Activated CD4-positive, CD25-positive, alpha-beta regulatory T cell treated with anti-CD3 and anti-CD28 coated beads, Interleukin-2, amount 50 U/mL, for 16 hours (primary cell): ENCODE measurements at regions not wholly inside any gene's neighbourhood (a gene's known extent, or its start where the extent isn't known, plus 50 kb on each side); places are given as distances from the start of the nearest gene placed in this dataset.
"Not testable (repeated sequence)": the region's sequence is repeated elsewhere in the genome, so short reads cannot be mapped to it uniquely, and the experiment has no call there.

Experiments
- DNase-seq: peaks from one replicate; pipeline ENCODE4 v3.0.0-alpha.2; 2020; ENCODE audit warnings: low read depth, low spot score

DNA sequence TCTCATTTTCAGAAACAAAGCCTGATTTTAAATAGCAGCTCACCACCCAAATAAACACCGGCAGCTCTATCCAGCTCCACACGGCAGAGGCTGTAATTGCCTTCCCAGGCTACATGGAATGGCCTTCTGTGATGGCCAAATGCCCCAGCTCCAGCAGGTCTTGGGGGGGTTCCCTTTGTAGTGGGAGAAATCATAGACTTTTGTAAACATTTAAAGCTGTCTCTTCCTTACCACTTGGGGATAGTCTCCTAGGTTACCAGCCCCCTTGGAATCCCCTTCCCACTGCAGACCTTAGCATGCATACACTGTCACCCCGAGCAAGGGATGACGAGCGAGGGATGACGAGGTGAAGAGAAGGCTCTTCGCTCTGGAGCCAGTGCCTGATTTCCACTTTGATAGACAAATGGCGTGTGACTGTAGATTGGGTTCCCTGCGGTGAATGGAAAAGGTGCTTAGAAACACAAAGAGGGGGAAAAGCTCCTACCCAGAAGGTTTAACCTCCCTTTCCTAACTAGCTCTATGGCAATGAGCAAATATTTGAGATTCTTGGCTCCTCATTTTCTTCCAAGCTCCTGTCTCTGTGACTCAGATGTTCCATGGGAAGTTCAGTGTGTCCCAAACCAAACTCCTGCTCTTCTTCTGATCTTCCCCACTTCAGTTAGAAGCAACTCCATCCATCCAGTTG, 108.0 kb upstream of the CADM1 start:
- DNase-seq = no peak

DNA sequence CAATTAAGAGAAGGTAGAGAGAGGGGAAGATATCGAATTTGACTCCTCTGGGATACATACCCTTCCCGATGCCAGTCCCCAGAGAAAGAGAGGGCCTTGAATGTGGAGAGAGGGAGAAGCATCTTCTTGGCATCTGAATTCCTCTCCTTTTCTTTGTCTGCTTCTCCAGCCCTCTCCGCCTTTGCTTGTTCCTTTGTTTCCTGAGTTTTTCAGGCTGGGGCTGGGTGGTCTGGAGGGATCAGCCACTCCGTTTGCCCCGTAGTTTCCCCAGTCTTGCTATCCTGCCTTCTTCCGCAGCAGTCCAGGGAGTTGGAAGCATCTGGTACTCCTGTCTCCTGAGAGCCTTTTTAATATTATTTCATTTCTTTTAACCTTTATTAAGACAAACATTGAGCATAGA, 107.1 kb upstream of the CADM1 start:
- no peak for DNase-seq

- no peak for DNase-seq
Observed at GRCh38 chr11:115610908-115611307, 106.7 kb upstream of the CADM1 start.

DNA sequence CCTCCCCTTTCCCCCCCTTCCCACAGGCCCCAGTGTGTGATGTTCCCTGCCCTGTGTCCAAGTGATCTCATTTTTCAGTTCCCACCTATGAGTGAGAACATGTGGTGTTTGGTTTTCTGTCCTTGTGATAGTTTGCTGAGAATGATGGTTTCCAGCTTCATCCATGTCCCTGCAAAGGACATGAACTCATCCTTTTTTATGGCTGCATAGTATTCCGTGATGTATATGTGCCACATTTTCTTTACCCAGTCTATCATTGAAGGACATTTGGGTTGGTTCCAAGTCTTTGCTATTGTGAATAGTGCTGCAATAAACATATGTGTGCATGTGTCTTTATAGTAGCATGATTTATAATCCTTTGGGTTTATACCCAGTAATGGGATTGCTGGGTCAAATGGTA, 106.0 kb upstream of the CADM1 start:
- not testable (repeated sequence) for DNase-seq

- no peak for DNase-seq
Observed at GRCh38 chr11:115608976-115609375, 104.8 kb upstream of the CADM1 start.

DNA sequence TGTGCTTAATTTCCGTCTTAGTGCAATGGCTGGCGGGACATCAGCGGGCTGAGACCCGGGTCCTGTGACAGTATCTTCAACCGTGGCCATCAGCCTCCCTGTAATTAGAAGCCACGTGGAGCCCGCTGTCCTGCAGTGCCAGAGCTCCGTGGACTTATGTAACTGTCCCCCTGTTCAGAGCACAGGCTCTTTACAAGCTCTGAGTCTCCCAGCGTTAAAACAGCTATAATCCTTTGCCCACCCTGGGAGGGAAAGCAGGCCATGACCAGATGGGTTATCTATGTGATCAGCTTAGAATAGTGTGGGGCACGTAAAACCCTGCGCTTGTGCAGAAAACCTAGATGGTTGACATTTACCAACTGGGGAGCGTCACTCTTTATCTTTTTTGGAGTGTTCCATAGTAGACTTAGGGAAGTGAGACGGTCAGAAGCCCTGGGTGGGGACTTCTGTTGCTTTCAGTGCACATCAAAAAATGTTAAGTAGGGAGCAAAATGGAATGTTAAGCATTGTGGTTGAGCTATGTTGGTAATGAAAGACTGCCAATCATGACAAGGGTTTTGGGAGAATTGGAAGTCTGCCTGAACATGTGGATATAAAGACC, 103.5 kb upstream of the CADM1 start:
- no peak for DNase-seq

DNA sequence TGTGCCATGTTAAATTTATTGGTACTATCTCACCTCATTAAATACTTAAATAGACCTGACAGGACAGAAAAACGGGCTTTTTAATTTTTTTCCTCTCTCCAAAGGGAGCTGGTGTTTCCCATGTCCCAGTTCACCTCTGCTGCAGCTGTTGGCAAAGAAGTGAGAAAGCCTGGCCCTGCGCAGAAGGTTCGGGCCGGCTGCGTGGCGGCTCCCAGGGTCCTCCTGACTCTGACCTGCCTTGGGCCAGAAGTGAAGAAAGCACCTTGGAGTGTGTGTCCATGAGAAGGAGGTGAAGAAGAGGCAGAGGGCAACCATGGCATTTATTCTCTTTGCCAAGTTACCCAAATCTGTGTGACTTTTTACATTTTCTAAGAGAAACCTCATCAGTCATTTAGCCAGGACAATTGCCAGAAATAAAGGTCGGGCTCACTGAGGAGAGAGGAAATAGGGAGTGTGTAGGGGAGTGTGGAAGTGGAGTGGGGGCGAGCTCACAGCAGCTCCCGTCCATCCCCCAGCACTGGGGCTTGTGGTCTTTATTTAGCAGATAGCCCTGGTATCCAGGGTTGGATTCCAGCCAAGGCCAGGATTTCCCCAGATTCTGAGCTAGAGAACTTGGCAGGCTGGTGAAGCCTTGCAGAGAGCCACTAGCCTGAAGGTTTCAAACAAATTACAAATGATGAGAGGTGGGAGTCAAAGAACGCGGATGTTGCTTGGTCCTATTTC, 102.4 kb upstream of the CADM1 start:
- no peak for DNase-seq

DNA sequence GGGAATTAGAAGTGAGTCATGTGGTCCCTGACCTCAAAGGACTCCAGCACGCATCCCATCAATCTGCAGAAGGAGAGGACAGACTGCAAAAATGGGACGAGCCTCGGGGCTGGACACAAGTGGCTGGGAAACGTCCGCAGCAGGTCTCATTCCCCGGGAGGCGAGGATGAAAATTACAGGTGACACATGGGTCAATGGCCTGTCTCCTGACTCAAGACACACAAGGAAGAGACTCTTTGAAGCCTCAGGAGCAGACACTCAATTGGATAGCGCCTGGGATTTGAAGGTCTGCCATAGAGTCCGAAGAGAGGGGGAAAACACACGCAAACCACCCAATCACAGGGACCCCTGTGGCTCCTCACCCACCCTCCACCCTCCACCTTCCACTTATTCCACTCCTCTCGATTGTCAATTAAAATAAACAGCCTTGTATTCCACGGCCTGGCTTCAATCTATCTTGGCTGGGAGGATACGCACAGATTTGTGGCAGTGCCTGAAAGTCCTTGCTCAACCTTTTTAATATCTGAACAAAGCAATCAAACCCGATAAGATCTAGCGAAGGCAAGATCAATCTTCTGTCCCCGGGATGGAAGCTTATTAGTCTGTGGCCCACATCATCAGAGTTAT, 101.8 kb upstream of the CADM1 start:
- DNase-seq = no peak

- DNase-seq = not testable (repeated sequence)
Observed at GRCh38 chr11:115605397-115605796, 101.2 kb upstream of the CADM1 start.

GRCh38 chr11:115599125-115599524, 94.9 kb upstream of the CADM1 start:
- no peak for DNase-seq

DNA sequence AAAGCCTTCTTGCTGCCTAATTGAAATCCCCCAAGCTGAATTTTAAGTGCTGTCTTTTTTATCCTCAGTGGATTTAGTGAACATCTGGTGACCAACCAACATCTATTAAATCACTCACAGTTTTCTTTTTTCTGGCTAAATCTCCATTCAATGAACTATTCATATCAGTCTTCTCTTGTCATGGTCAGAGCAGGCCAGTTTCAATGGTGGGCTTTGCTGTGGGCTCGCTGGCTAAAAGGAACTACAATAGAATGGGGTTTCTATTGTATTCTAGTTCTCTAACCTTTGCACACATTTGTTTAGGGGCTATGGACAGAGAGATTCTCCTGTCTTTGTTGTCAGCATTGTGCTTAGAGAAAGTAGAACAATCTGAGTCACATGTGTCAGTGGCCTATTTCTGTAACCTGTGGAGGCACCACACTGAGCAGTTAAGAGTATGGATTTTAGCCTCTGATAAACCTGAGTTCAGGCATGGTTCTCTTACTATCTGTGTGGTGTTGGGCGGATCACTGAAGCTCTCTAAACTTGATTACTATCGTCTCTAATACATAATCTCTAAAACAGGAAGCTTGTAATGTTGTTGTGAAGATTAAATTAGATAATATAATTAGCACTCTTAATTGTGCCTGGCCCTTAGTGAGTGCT, 94.2 kb upstream of the CADM1 start:
- no peak for DNase-seq

DNA sequence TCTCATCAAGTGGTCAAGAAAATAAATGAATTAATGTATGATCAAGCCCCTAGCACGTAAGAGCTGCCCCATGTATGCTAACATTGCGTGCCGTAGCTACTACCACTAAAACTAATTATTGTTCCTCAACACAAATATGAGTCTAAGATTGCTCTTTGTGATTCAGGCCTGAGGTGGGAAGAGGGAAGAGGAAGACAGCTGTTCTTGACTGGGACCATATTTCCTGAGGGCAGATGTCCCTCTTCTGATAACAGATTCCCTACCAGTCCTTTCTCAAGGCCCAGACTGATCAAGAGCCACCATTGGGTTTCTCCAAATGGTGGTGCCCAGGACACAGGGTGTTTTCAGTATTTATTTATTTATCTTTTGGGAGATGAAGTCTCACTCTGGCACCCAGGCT, 87.2 kb upstream of the CADM1 start:
- no peak for DNase-seq

- no peak for DNase-seq
Observed at GRCh38 chr11:115590254-115590653, 86.0 kb upstream of the CADM1 start.

GRCh38 chr11:115587718-115588342, 83.6 kb upstream of the CADM1 start:
- no peak for DNase-seq

DNA sequence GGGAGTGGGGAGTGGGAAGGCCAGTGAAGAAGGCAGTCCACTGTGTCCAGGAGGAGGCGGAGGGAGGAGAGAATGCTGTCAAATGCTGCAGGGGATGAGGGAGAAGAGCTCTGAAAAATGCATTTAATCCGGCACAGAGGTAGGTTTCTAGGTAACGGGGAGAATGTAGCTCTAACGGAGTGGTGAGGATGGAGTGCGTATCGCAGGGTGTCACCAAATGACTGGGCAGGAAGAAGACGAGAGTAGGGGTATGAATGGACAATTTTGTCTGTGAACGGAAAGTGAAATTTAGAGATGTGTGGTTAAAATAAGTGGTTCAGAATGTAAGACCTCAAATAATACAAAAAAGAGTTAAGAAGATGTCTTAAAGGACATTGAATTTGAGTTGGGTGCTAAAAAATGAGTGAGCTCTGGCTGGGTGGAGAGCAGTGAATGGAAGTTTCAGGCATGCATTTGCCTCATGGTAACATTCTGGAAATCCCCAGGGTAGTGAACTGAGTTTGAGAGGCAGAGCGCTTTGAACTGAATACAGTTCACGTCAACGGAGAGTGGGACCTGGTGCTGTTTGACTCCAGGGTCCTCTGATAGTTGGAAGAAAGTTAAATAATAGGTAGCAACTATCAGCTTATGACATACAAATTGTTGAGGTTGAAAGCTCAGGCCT, 81.3 kb upstream of the CADM1 start:
- DNase-seq = no peak

- no peak for DNase-seq
Observed at GRCh38 chr11:115581871-115582639, 77.8 kb upstream of the CADM1 start.

DNA sequence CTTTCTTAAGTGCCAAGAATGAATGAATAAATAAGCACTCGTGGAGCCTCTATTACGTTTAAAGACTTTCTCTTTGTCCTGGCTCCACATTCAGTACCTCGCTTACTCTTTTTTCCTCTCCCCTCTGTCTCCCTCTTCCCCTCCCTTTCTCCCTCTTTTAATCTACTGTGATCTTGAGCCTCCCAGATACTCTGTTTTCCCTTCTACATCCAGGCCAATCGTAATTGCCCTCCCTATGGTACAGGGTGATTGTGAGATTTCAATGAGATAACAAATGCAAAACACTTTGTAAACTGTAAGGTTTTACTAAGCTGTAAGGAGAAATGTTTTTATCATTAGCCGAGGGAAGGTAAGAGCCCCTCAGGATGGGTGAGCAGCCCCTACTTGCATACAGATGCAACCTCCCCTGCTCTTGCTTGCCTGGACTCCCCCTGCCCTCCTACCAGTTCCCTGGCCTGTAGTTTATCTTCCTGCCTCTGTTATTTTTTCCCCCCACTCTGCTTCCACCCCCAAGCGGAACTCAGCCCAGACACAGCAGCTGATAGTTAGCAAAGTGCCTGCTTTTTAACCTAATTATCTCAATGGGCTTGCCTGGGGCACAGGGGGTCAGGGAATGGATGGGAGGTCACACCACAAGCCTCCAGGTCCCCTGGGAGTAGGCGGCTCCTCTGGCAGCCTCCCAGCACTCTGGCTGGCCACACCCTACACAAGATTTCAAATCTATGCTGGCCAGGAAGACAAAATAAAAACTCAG, 76.9 kb upstream of the CADM1 start:
- no peak for DNase-seq

DNA sequence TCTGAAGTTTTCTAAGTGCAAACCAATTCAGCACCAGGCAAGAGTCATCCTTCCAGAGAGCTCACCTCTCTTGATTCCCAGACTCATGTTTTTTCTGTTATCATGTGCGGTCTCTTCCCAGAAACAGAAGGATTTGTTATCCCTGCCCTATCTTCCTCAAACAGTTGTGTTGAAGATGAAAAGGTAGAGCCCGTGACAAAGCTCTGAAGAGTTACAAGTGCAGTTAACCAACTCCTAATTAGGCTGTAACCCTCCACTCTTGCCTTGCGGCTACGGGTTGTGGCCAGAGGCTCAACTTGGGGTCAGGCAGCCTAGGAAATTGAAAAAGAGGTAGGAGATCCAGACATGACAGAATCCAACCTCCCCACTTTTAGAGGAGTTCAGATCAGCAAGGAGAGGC, 76.2 kb upstream of the CADM1 start:
- no peak for DNase-seq

DNA sequence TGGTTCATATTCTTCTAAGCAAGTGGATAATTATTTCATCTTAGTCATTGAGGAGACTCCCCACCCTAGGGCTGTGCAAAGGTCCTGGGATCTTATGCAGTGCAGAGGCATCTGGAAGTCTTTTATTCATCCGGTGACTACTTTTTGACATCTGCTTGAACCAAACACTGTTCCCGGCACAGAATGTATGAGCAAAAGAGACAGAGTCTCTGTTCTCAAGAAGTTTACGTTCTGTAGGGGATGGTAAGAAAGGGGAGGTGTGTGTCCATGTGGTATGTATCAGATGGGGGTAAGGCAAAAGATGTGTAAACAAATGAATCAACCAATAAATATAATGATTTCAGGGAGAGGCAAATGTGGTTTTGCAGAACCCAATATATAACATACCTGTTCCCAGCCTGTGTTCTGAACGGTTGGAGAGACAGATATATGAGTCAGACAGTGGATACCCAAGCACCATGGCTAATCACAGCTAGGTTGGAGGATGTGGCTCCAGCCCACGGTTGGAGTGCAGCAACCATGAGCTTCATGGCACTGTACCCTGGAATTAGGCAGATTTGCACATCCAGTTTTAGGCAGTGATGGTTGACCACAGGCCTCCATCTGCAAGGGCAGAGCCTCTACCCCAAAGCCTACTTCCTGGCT, 75.1 kb upstream of the CADM1 start:
- DNase-seq = no peak
